ENCODE measurements at regions not wholly inside any gene's neighbourhood (a gene's known extent, or its start where the extent isn't known, plus 50 kb on each side); places are given as distances from the start of the nearest gene placed in this dataset.
"Not testable (repeated sequence)": the region's sequence is repeated elsewhere in the genome, so short reads cannot be mapped to it uniquely, and the experiment has no call there.

DNA sequence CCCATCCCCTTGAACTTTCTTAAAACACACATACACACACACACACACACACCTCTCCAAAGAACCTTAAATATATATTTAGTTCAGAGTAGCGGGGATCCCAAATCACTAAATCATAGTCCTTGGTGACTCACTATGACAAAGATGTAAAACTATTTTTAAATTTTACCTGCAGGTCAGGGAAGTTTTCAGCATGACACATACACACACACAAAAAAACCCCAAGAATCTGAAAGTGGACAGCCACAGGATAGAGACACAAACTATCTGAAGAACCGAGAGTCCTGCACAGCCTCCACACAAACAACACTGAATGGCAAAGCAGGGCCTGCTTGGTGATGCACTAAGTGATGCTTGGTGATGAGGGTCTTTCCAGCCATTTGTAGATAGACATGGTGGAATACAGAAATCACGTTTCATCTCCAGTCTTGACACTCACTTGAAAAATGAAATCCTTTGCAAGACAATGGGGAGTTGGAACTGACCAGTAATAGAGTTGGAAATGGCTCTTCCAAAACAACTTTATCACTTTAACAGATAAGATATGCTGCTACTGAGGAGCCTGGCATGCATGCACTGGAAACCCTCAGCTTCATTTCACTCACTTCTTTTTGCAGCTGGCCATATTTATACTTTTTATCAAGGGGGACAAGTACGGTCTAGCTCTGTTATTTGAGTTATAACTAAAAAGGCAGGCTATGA lies 307.3 kb downstream of the RAPGEF2 start:
- DNase-seq: no peak

DNA sequence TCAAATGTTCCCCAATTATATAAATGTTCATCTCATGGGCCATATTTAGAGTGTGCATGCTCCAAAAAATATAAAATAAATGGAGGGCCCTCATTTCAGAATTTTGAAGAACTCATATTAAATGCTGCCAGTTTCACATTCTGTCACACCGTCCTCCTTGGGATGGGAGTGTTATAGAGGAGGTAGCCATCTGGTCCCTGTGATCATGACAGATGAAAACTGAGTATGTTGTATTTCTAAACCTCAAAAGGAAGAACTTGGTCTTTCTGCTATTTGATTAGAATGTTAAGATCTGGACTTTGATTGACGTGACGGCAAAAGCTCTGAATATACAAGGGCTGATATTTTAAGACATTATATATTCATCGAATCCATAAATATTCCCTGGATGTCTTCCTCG lies 308.0 kb downstream of the RAPGEF2 start:
- no peak for DNase-seq

DNA sequence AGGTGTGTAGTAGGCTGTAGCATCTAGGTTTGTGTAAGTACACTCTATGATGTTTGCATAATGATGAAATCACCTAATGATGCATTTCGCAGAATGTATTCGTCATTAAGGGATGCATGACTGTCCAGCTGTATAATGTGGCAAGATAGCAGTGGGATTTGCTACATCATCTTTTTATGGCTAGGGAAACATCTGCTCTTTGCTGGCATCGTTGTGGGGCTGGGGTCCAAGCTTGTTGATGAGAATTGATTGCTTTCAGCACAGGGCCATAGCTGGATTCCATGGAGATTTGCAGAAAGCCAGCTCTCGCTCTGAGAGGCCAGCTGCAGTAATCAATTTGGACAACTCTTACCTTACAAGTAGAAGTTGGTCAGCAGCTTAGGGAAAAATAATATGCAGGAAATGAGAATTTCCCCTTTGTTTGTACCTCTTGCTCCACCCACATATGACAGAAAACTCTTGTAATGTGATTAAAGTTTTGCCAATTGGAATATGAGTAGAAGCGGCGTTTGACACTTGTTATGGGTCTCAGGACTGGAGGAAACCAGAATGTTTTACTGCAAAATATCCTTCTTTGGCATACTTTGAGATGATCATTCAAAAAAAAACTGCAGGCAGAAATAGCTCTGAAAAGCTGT lies 310.5 kb downstream of the RAPGEF2 start:
- DNase-seq: no peak

DNA sequence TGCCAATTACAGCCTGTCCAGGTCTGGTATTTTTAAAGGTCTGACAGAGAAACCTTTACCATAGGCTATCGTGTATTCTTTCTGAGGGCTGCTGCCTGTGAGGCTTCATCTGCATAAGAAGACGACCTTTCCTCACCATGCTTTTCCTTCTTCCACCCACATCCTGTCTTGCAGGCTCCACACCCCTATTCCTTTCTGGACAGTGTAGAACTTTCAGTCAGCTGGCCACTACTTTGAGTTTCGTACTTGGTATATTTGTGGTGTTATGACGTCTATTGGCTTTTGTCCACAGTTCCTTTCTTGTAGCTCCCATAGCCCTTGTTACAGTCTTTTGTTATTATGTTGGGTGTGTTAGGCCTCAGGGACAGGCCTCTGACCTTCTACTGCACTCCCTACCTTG lies 311.4 kb downstream of the RAPGEF2 start:
- no peak for DNase-seq

DNA sequence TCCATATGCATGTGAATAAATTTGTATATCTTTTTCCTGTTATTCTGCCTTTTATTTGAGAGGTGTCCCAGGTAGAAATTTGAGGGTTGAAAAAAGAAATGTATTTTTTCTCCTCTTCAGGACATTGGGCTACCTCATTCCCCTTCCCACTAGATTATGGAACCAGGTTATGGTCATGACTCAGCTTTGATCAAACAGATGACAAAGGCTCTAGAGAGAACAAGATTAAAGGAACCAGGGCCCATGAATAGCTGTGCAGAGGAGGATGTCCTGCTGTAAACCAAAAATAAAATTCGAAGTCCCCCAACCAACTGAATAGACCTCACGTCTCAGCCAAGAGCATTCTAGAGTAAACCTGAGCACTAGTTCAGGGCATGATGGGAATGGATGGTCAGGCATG lies 313.2 kb downstream of the RAPGEF2 start:
- no peak for DNase-seq

DNA sequence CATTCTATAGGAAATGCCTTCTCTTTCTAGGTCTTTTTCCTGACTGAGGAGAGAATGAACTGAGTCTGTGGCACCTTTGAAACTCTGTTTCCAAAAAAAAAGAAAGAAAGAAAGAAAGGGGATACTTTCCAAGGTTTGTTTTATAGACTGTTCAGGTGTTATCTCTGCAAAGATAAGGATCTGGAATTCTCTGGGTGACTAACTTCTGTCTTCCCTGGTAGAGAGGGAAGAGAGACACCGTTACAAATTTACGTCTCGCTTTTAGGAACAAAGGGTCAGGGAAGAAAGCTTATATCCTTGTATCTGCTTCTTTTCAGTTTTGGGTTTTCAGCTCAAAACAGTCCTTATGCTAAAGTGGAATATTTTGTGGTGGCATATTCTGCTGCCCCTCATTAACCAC lies 314.1 kb downstream of the RAPGEF2 start:
- DNase-seq: no peak

DNA sequence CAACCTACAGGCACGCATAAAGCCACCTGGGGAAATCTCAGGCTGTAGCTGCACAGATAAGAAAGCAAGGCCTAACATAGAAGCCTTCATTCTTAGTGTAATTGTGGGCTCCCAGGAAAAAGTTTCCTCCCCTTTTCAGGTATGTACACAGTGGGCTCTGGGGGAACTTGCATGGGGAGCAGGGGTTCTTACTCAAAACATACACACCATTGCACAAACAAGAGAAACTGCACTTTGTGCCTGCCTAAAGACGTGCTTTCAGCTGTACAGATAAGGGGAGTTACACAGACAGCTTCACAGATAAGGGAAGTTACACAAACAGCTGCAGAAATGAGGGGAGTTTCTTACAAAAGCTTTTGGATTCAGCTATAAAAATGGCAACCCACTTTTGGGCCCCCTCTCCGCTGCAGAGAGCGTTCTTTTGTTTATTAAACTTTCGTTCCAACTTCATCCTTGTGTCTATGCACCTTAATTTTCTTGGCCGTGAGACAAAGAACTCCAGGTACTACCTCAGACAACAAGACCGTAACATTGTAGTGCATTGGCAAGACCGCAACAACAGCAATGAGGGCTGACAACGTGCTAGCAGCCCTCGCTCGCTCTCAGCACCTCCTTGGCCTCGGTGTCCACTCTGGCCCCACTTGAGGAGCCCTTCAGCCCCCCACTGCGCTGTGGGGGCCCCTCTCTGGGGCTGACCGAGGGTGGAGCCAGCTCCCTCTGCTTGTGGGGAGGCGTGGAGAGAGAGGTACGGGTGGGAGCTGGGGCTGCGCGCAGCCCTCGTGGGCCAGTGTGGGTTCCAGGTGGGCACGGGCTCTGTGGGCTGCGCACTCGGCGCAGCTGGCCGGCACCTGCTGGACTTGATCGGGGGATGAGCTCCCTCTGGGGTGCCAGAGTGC lies 317.5 kb downstream of the RAPGEF2 start:
- DNase-seq: no peak

DNA sequence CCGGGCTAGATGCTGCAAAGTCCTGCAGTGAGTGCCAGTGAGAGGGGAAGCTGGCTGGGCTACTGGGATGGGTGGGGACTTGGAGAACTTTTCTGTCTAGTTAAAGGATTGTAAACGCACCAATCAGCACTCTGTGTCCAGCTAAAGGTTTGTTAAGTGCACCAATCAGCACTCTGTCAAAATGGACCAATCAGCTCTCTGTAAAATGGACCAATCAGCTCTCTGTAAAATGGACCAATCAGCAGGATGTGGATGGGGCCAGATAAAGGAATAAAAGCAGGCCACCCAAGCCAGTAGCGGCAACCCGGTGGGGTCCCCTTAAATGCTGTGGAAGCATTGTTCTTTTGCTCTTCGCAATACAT lies 318.2 kb downstream of the RAPGEF2 start:
- not testable (repeated sequence) for DNase-seq

DNA sequence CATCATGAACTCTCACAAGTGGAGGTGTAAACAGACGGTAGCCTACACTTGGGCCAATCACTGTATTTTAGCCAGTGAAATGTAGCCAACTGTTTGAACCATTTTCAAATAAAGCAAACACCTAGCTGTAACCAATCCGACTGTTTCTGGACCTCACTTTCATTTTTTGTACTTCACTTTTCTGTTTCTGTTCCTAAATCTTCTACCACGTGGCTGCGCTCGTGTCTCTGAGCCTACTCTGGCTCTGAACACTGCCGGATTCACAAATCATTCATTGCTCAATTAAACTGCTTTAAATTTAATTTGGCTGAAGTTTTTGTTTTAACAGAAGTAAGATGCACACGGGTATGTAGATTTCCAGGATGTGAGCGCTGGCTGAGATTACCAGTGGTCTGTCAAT lies 319.1 kb downstream of the RAPGEF2 start:
- DNase-seq: peak; percentile 76

DNA sequence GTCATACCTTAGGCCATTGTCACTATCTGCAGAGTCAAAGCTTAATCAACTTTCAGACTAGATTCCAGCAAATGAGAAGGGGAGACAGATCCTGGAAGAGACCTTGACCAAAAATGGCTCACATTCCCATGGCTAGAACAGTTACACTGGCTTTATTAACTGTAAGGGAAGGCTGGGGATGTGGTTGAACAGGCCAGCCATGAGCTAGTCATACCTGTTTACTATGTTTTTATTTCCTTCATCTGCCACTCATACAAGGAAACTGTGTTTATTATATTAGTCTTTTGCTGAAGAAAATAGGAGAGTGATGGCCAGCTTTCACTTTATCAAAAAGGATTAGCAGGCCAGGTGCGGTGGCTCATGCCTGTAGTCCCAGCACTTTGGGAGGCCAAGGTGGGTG lies 319.7 kb downstream of the RAPGEF2 start:
- no peak for DNase-seq

DNA sequence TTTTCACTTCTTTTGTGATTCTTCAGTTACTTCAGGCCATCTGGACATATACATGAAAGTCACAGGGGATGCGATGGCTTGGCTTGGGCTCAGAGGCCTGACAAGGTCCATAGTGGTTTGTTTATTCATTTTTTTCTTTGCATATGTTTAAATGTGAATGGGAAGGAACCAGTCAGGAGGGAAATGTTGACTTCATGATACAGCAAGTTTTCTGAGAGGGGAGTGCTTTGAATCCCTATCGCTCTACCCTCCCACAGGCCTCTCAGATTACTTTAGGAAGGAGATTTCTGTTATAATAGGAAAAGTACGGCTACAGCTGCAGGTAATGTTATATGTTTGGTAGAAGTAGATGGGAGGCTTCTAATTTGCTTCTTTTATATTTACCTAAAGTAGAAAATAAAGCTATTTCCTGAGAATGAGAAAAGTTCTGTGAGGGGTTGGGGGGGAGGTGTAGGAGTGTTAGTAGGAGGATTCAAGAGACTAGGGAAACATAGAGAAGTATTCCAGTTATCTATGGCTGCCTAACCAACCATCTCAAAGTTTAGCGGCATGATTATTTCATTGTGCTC lies 322.9 kb downstream of the RAPGEF2 start:
- DNase-seq: no peak

DNA sequence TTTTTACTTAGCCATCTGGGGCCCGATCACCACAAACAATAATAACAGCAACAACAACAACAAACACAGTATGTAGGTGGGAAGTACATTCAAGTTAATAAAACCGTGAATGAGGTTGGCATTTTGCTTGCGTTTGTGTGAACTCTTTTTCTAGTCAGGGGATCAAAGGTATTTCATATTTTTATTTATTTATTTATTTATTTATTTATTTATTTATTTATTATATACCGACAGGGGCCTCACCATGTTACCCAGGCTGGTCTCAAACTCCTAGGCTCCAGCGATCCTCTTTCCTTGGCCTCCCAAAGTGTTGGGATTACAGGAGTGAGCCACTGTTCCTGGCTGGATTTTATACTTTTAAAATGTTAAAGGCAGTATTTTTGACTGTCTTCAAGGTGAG lies 325.4 kb downstream of the RAPGEF2 start:
- no peak for DNase-seq

DNA sequence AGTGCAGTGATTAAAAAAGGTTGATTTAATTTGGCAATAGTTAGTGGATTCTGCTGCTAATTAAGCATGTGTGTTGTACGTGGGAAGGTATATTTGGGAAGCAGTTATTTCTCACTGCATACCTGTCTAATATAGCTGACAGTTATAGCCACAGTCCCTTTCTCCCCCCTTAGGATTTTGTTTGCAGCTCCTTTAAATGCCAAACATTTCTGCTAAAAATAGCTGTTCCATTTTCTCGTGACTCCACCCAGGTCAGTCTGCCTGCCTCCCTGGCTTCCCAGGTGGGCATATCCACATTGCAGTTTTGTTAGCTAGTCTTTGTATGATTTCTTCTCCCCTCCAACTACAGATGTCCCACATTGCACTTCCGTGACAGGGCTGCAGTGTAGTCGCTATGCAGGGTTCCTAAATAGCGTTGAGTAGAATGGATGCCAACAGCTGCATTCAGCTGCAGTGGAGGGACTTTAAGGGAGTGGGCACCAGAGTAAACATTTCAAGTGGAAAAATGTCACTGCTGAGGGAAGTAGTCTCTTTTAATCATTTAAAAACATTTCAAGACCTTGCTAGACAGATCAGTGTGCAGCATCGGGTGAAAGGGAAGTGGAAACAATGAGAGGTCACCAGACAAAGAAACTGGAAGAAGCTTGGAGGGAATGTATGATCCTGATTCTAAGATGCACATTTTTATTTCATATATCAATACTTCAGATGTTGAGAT lies 326.3 kb downstream of the RAPGEF2 start:
- DNase-seq: no peak

DNA sequence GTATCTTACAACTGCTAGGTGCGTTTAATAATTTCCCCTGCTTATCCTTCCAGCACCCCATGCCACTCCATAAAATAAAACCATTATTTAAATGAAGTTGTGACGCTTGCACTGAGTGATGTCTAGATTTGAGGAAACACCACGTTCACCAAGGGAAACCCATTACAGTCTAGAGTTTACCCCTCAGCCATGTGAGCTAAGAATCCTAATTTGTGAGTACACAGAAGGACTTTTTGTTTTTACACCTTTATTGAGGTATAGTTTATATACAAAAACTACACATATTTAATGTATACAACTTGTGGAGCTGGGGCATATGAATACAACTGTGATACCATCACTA lies 326.8 kb downstream of the RAPGEF2 start:
- DNase-seq: no peak

DNA sequence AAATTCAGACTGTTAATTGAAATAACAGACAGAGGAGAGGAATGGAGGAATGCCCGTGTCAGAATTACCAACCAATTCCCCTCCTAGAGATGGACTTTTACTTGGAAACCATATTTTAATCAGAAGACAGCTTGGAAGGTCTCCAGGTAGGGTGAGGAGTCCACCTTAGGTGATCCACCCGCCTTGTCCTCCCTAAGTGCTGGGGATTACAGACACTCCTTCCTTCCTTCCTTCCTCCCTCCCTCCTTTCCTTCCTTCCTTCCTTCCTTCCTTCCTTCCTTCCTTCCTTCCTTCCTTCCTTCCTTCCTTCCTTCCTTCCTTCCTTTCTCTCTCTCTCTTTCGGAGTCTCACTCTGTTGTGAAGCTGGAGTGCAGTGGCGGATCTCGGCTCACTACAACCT lies 328.0 kb downstream of the RAPGEF2 start:
- DNase-seq: no peak

DNA sequence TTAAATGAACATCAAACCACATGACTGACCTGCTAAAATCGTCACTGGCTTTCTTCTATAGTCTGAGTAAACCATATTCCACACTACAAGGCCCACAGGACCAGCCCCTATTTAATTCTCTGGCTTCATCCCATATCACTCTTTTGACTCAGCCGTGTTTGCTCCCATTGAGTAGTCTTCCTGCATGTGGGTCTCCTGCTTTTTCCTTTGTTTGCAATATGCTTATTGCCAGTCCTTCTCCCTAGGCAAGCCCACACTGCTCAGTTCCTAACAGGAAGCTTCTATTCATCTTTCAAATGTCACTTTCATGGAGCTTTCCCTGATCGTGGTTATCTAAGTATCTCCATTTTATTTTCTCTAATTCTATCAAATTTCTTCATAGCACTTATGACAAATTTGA lies 329.6 kb downstream of the RAPGEF2 start:
- DNase-seq: no peak

DNA sequence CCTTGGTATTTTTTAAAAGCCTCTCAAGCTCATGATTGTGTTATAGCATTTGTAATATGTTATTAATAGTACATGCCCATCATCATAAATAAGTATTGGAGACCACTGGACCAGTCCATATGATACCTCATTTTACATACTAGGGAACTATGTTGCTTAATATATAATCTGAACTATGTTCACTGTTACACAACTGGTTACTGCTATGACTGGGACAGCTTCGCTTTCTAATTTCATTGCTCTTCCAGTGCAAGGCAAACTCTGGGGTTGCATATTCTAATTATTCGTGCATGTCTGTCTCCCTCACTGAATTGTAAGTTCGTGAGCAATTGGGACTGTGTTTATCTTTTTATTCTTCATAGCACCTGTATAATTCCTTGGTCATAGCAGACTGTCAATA lies 330.5 kb downstream of the RAPGEF2 start:
- DNase-seq: peak; percentile 38

DNA sequence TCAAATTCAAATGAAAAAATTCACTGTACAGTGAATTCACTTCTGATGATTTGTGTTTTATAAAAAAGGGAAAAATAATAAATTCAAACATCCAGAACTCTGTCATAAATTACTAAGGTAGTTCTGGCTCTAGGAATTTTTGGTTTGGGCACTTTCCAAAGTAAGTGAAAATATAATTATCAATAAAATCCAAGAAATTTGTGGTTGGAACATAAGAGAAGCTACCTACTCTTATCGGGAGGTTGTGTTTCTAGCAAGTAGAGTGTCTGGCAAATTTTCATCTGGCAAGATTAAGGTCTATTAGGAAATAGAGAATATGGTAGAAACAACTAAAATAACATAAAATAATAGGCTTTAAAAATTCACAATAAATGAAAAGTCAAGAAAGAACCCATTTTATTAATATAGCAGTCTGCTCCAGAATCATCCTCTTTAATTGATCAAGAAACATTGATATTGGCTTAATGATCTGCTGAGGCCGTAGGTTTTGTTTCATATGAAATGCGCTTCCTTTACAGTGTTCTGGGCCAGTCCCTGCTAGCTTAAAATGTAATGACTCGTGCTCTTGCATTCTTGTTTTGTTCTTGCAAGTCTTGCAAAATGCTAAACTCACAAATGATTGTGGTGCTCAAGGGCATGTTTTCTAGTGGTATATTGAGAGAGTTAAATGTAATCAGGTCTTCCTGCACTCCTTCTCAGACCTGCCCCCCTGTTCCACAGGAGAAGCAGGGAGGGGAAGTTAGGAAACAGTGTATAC lies 331.4 kb downstream of the RAPGEF2 start:
- peak; percentile 22 for DNase-seq

DNA sequence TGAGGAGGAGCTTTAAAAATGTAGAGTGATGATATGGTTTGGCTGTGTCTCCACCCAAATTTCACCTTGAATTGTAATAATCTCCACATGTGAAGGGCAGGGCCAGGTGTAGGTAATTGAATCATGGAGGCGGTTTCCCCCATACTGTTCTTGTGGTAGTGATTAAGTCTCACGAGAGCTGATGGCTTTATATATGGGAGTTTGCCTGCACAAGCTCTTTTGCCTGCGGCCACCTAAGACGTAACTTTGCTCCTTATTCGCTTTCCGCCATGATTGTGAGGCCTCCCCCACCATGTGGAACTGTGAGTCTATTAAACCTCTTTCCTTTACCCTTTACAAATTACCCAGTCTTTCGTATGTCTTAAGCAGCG lies 332.0 kb downstream of the RAPGEF2 start:
- no peak for DNase-seq

DNA sequence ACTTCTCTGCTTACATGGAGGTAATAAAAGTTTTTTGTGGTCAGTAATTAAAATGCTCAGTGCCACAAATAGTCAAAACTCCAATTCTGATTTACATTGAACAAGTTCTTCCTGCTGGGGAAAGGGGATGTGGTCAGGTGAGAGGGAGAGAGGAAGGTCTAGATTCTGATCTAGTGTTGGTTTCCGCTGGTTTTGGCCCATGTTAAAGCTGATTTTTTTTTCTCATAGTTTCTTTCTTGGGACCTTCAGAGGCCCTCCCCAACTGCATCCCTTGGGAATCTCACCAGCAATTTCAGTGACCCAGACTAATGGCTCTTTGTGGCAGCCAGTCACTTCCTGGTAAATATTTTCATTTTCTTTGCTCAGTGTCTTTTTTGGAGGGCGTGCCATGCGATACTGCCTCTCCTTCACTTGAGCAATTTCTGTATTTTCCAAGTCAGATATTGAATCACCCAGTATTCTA lies 332.7 kb downstream of the RAPGEF2 start:
- peak; percentile 27 for DNase-seq

DNA sequence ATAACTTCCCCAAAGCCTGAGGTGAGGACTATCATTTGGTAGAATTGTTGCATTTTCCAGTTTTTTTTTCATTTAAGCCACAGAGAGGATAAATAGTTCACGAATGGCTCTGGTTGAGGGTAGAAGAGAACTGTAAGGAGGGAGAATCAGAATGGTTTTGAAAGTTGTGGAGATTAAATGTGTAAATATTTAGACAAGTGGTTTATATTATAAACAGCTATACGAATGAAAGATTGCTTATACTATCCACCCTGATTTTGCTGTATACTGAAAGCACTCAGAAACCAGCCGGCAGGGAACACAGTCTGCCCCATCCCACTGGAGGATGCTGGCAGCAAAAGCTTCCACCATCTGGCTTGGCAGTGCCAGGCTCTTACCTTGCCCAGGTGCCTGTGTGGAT lies 341.1 kb downstream of the RAPGEF2 start:
- no peak for DNase-seq

DNA sequence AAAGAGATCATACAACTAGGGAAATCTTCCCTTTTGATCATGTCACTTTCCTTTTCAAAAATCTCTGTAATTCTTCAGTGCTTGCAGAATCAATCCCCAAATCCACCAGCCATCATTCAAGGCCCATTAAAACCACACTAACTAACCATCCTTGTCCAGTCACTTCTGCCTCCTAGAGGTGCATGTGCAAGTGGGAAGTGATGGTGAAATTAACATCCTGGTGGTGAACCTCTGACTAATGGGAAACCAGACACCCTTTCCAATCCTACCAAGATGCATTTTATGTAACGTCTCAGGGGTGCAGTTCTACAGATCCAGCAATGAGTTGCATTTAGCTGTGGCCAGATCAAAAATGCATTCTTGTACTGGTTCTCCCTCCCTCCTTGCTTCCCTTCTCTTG lies 341.8 kb downstream of the RAPGEF2 start:
- DNase-seq: peak; percentile 29

Data from inflammatory macrophage treated with lipopolysaccharide for 4 hours (primary cell).